ENCODE measurements at regions not wholly inside any gene's neighbourhood (a gene's known extent, or its start where the extent isn't known, plus 50 kb on each side); places are given as distances from the start of the nearest gene placed in this dataset.

DNA sequence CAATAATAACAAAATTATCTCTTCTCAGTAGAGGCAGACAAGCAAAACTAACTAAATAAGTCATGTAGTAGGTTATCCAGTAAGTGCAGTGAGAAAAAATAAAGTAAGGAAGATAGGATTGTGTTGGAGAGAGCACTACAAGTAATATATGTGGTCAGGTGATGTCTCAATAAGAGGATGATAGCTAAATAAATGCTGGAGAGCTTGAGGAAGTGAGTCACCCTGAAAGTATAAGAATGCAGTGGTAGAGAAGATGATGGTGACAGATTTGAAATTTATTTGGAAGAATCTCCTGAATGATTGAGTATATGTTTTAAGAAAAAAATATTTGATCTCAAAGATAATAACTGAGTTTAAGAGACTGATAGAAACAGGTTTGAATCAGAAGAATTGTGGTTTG lies 152.2 kb upstream of the PRR20A start:
- Histone ChIP-seq H3K4me3 (no peak overlapping the region), H3K36me3 (replicated peaks in 1 of 2; ENCODE audit: insufficient read depth in 1 of 2, low read depth in 2 of 2) (no peaks in the 10 kb centered on the region), H3K9me3 (no peaks in the 10 kb centered on the region), H3K4me1 (no peaks in the 10 kb centered on the region), H3K27me3 (no peaks in the 10 kb centered on the region), H3K27ac (no peak overlapping the region)
- DNase-seq, result no peak
- ATAC-seq, result no peak
- intact Hi-C loops (cut with DNase I), result no loop called here
- no peak for TF ChIP-seq POLR2A (IDR thresholded peaks at IDR 0.05)
- TF ChIP-seq, protein P1, sequence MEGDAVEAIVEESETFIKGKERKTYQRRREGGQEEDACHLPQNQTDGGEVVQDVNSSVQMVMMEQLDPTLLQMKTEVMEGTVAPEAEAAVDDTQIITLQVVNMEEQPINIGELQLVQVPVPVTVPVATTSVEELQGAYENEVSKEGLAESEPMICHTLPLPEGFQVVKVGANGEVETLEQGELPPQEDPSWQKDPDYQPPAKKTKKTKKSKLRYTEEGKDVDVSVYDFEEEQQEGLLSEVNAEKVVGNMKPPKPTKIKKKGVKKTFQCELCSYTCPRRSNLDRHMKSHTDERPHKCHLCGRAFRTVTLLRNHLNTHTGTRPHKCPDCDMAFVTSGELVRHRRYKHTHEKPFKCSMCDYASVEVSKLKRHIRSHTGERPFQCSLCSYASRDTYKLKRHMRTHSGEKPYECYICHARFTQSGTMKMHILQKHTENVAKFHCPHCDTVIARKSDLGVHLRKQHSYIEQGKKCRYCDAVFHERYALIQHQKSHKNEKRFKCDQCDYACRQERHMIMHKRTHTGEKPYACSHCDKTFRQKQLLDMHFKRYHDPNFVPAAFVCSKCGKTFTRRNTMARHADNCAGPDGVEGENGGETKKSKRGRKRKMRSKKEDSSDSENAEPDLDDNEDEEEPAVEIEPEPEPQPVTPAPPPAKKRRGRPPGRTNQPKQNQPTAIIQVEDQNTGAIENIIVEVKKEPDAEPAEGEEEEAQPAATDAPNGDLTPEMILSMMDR (IDR thresholded peaks at IDR 0.05), result no peak

DNA sequence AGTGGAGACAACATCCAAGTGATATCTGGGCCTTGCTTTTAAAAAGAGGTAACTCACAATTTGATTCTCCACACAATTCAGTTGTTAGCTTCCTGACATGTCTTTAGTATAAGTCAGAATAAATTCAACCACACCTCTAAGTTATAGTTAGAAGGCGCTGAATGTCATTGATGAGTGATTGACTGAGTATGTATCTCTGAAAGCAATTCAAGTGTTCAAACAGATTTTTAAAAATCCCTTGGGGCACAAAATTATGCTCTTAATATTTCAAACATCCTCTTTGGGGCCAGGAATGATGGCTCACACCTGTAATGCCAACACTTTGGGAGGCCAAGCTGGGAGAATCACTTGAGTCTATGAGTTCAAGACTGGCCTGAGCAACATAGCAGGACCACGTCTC lies 137.0 kb upstream of the PRR20A start:
- intact Hi-C loops (cut with DNase I), result no loop called here
- Histone ChIP-seq H3K27me3 (no peaks in the 10 kb centered on the region), H3K9me3 (no peaks in the 10 kb centered on the region), H3K27ac (no peak overlapping the region), H3K36me3 (replicated peaks in 1 of 2; ENCODE audit: insufficient read depth in 1 of 2, low read depth in 2 of 2) (no peaks in the 10 kb centered on the region), H3K4me3 (no peak overlapping the region), H3K4me1 (no peaks in the 10 kb centered on the region)
- 63 to 76% methylated on average over 2 of the region's 2 CpGs for WGBS, 2 donors
- no peak for ATAC-seq
- TF ChIP-seq, protein P1 (IDR thresholded peaks at IDR 0.05), result no peak
- no peak for TF ChIP-seq POLR2A (IDR thresholded peaks at IDR 0.05)
- no peak for DNase-seq

DNA sequence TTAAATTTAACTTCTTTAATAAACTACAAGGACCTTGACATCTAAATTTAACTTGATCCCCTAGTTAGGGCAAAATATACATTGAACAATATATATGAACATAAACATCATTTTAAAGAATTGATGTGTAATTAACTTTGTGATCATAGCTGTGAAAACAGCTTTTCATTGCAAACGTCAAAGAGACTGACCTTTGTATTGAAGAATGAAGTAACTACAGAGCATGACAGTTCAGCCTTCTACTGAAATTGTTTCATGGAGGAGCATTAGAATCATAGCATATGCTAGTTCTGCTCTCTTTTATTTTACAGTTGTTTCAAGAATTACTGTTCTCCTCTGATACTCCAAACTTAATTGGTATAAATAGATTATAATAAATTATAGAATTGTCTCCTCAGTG lies 123.4 kb upstream of the PRR20A start:
- no peaks in the 10 kb centered on the region for H3K9me3 ChIP-seq
- H3K36me3 ChIP-seq (replicated peaks in 1 of 2; ENCODE audit: insufficient read depth in 1 of 2, low read depth in 2 of 2), result no peaks in the 10 kb centered on the region
- no peak overlapping the region for H3K4me3 ChIP-seq
- 20 to 22% methylated on average over 1 of the region's 1 CpG for WGBS, 2 donors
- ATAC-seq (no peak), DNase-seq (no peak)
- no peaks in the 10 kb centered on the region for H3K27me3 ChIP-seq
- TF ChIP-seq POLR2A (IDR thresholded peaks at IDR 0.05), result no peak
- TF ChIP-seq, protein P1 (IDR thresholded peaks at IDR 0.05), result no peak
- intact Hi-C loops (cut with DNase I), result no loop called here
- no peak overlapping the region for H3K27ac ChIP-seq
- H3K4me1 ChIP-seq, result no peaks in the 10 kb centered on the region

DNA sequence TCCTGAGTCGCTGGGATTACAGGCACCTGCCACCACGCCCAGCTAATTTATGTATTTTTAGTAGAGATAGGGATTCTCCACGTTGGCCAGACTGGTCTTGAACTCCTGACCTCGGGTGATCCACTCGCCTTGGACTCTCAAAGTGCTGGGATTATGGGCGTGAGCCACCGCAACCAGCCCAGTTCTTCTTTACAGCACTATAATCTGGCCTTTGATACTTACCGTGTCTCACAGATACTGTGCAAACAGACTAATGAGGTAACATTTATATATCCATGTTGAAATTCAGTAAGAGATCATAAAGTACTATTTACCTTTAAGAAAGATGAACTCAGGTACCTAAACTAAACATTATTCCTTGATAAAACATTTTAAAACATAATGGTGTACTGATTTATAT lies 121.8 kb upstream of the PRR20A start:
- Histone ChIP-seq H3K36me3 (replicated peaks in 1 of 2; ENCODE audit: insufficient read depth in 1 of 2, low read depth in 2 of 2) (no peaks in the 10 kb centered on the region), H3K27me3 (no peaks in the 10 kb centered on the region), H3K9me3 (no peaks in the 10 kb centered on the region), H3K4me3 (no peak overlapping the region), H3K27ac (no peak overlapping the region), H3K4me1 (no peaks in the 10 kb centered on the region)
- 45 to 55% methylated on average over 8 of the region's 8 CpGs for WGBS, 2 donors
- no peak for ATAC-seq
- no peak for DNase-seq
- no peak for TF ChIP-seq POLR2A (IDR thresholded peaks at IDR 0.05)
- TF ChIP-seq, protein P1 (IDR thresholded peaks at IDR 0.05), result no peak
- intact Hi-C loops (cut with DNase I), result no loop called here

DNA sequence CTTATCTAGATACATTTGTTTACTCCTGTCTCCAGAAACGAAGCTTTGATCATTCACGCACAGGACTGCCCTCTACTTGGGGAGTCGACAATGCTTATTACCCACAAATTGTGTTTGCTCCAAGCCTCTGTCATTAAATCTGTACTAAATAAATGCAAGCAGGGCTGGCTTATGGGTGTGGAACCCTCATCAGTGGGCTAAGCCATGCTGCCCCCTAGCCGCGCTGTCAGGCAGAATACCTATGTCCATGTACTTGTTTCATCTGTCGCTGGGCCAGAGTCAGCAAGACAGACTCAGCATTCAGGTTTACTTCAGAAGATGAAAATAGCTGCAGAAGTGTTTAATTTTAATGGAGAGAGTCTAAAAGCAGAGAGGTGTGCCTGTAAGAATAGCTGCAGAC lies 110.0 kb upstream of the PRR20A start:
- TF ChIP-seq, protein P1 (IDR thresholded peaks at IDR 0.05), result no peak
- TF ChIP-seq POLR2A (IDR thresholded peaks at IDR 0.05), result no peak
- H3K36me3 ChIP-seq (replicated peaks in 1 of 2; ENCODE audit: insufficient read depth in 1 of 2, low read depth in 2 of 2), result no peaks in the 10 kb centered on the region
- H3K9me3 ChIP-seq, result no peaks in the 10 kb centered on the region
- no peak overlapping the region for H3K4me3 ChIP-seq
- no peak for ATAC-seq
- H3K27ac ChIP-seq, result no peak overlapping the region
- DNase-seq, result no peak
- intact Hi-C loops (cut with DNase I), result no loop called here
- 77 to 85% methylated on average over 6 of the region's 6 CpGs for WGBS, 2 donors
- no peaks in the 10 kb centered on the region for H3K27me3 ChIP-seq
- no peaks in the 10 kb centered on the region for H3K4me1 ChIP-seq
